B cell (primary cell): ENCODE measurements at regions not wholly inside any gene's neighbourhood (a gene's known extent, or its start where the extent isn't known, plus 50 kb on each side); places are given as distances from the start of the nearest gene placed in this dataset.

ENCODE experiments used
- ATAC-seq: fragments of 200-7000 bp; cut with Tn5 transposase; one replicate; pipeline ENCODE4 v1.10.0; 2021; ENCODE audit warnings: low read depth, mild to moderate bottlenecking, moderate number of reproducible peaks, moderate library complexity
- CTCF ChIA-PET: fragments of 350-600 bp; sonication (Branson Sonifier 250); formaldehyde crosslinking; loops from one replicate; lab custom pipeline; 2021; ENCODE audit warnings: antibody characterized with exemption, inconsistent platforms; lab: Charles Lee
- POLR2A ChIA-PET: fragments of 350-600 bp; sonication (Branson Sonifier 250); formaldehyde crosslinking; loops from one replicate; lab custom pipeline; 2021; ENCODE audit warnings: antibody characterized with exemption; lab: Charles Lee
- DNase-seq: peaks from one replicate; pipeline ENCODE4 v3.0.0; 2013
- H2AFZ ChIP-seq: 2 replicates; pipeline ENCODE4 v1.6.1; 2012; ENCODE audit warnings: mild to moderate bottlenecking, low read depth, low read length; ENCODE audit not compliant: insufficient read depth, poor library complexity, severe bottlenecking
- H3K27ac ChIP-seq, 2 donors: 1 replicate in 1 of 2; 2 replicates in 1 of 2; pipeline ENCODE4 v1.5.1; 2012 to 2013; ENCODE audit warnings: low read length in 2 of 2, mild to moderate bottlenecking in 2 of 2, moderate library complexity in 1 of 2
- H3K27me3 ChIP-seq, 4 experiments: fragments of 200-600 bp in 1 of 4; sonication (generic) in 1 of 4; replicated peaks in 1 of 4; 1 replicate in 2 of 4; 2 replicates in 2 of 4; pipeline versions ENCODE4 v1.6.1 to v1.7.0; 2013 to 2016; ENCODE audit warnings: low read length in 3 of 4, mild to moderate bottlenecking in 2 of 4, mixed read lengths in 1 of 4, moderate library complexity in 1 of 4; ENCODE audit not compliant: insufficient read depth in 4 of 4, control insufficient read depth in 3 of 4; ENCODE audit errors: control extremely low read depth in 1 of 4
- H3K36me3 ChIP-seq, 2 experiments: replicated peaks in 1 of 2; 1 replicate in 1 of 2; 2 replicates in 1 of 2; pipeline versions ENCODE4 v1.6.1 to v1.7.1; 2013; ENCODE audit warnings: low read length in 1 of 2; ENCODE audit not compliant: insufficient read depth in 2 of 2, control insufficient read depth in 1 of 2; ENCODE audit errors: control extremely low read depth in 1 of 2, extremely low read depth in 1 of 2
- H3K4me1 ChIP-seq, 2 donors: fragments of 200-600 bp in 1 of 2; sonication (generic) in 1 of 2; 1 replicate in 1 of 2; 2 replicates in 1 of 2; pipeline versions ENCODE4 v1.5.1 to v1.6.1; 2013 to 2017; ENCODE audit warnings: low read length in 2 of 2; ENCODE audit not compliant: control insufficient read depth in 2 of 2, insufficient read depth in 2 of 2
- H3K4me2 ChIP-seq: replicated peaks from 2 replicates; pipeline ENCODE3; 2012; ENCODE audit warnings: mild to moderate bottlenecking, low read depth, low read length; ENCODE audit not compliant: poor library complexity, severe bottlenecking
- H3K4me3 ChIP-seq, 5 experiments: fragments of 200-600 bp in 1 of 5; sonication (generic) in 1 of 5; 1 replicate in 3 of 5; 2 replicates in 2 of 5; pipeline versions ENCODE4 v1.5.1 to v1.7.0; 2011 to 2016; ENCODE audit warnings: low read length in 4 of 5, mild to moderate bottlenecking in 4 of 5, low read depth in 2 of 5, control low read depth in 1 of 5, moderate library complexity in 1 of 5; ENCODE audit not compliant: insufficient read depth in 1 of 5; ENCODE audit errors: control extremely low read depth in 1 of 5, extremely low read depth in 1 of 5
- H3K79me2 ChIP-seq: fragments of 200-600 bp; sonication (generic); one replicate; pipeline ENCODE4 v1.6.0; 2016; ENCODE audit warnings: low read length; ENCODE audit not compliant: control insufficient read depth, insufficient read depth
- H3K9ac ChIP-seq: fragments of 200-600 bp; sonication (generic); 2 replicates; pipeline ENCODE4 v1.6.1; 2017; ENCODE audit warnings: mild to moderate bottlenecking, low read length, moderate library complexity
- H3K9me3 ChIP-seq, 3 donors: one replicate each; pipeline versions ENCODE4 v1.6.1 to v1.7.1; 2013; ENCODE audit warnings: low read length in 2 of 3; ENCODE audit not compliant: control insufficient read depth in 2 of 3, insufficient read depth in 1 of 3; ENCODE audit errors: control extremely low read depth in 1 of 3
- H4K20me1 ChIP-seq: 2 replicates; pipeline ENCODE4 v1.6.0; 2012; ENCODE audit warnings: mild to moderate bottlenecking, low read length; ENCODE audit not compliant: insufficient read depth, control insufficient read depth, poor library complexity, severe bottlenecking
- H3K27ac Mint-ChIP-seq: one replicate; pipeline ENCODE4 v1.8.0; 2021; ENCODE audit warnings: mixed read lengths
- H3K27me3 Mint-ChIP-seq: one replicate; pipeline ENCODE4 v1.8.0; 2021; ENCODE audit warnings: mixed read lengths
- H3K4me1 Mint-ChIP-seq: one replicate; pipeline ENCODE4 v1.8.0; 2021; ENCODE audit warnings: mixed read lengths
- H3K4me3 Mint-ChIP-seq: one replicate; pipeline ENCODE4 v1.8.0; 2021; ENCODE audit warnings: mixed read lengths
- H3K9me3 Mint-ChIP-seq: one replicate; pipeline ENCODE4 v1.8.0; 2022; ENCODE audit warnings: mixed read lengths; ENCODE audit not compliant: insufficient read depth
- CTCF ChIP-seq: fragments of 200-600 bp; IDR thresholded peaks from one replicate; pipeline ENCODE4 v1.8.0; 2022; ENCODE audit warnings: antibody characterized with exemption, mild to moderate bottlenecking
- EZH2 ChIP-seq: IDR thresholded peaks from 2 replicates; pipeline ENCODE4 v1.6.1; 2012; ENCODE audit warnings: borderline replicate concordance, low read depth, mild to moderate bottlenecking, moderate library complexity, low read length; ENCODE audit not compliant: insufficient read depth, poor library complexity, severe bottlenecking
- WGBS: methylation state at CpG from one replicate; pipeline ENCODE4 v1.1.5; 2013; ENCODE audit warnings: missing lambda C conversion rate; ENCODE audit not compliant: insufficient coverage; 5-methylcytosine and 5-hydroxymethylcytosine counted together
- intact Hi-C: fragments of 100-400 bp; cut with micrococcal nuclease; formaldehyde crosslinking; loops from one replicate; pipeline ENCODE4 v1.10.0; 2022

GRCh38 chr17:51387582-51387981 lies 127.2 kb downstream of the UTP18 start:
- ChIA-PET POLR2A (no interaction called here), CTCF (no interaction called here)
- Mint-ChIP-seq H3K4me3 (no peak overlapping the region), H3K4me1 (no peaks in the 10 kb centered on the region), H3K9me3 (no peaks in the 10 kb centered on the region), H3K27me3 (peaks cover 38% of the 10 kb centered on the region), H3K27ac (no peak overlapping the region)
- H3K4me2 ChIP-seq = no peak overlapping the region
- no peaks in the 10 kb centered on the region for H3K36me3 ChIP-seq
- H3K9me3 ChIP-seq = no peaks in the 10 kb centered on the region
- no peaks in the 10 kb centered on the region for H3K79me2 ChIP-seq
- intact Hi-C loops = no loop called here
- peaks cover 0 to 9% (median 2%) of the 10 kb centered on the region in 4 experiments for H3K27me3 ChIP-seq
- DNase-seq (no peak), ATAC-seq (no peak)
- H3K9ac ChIP-seq = no peak overlapping the region
- H3K27ac ChIP-seq = no peak overlapping the region
- H3K4me3 ChIP-seq = no peak overlapping the region
- 93% methylated on average over 4 of the region's 4 CpGs for WGBS
- no peak overlapping the region for H2AFZ ChIP-seq
- H3K4me1 ChIP-seq = no peaks in the 10 kb centered on the region
- H4K20me1 ChIP-seq = no peaks in the 10 kb centered on the region
- TF ChIP-seq CTCF = no peak

- ChIA-PET POLR2A (no interaction called here), CTCF (no interaction called here)
- H3K27me3 Mint-ChIP-seq = peaks cover 38% of the 10 kb centered on the region
- Histone ChIP-seq H3K27ac (no peak overlapping the region), H3K4me1 (no peaks in the 10 kb centered on the region), H3K4me3 (no peak overlapping the region), H3K9ac (no peak overlapping the region), H2AFZ (no peak overlapping the region), H3K36me3 (no peaks in the 10 kb centered on the region), H4K20me1 (no peaks in the 10 kb centered on the region), H3K9me3 (no peaks in the 10 kb centered on the region), H3K79me2 (no peaks in the 10 kb centered on the region), H3K4me2 (no peak overlapping the region), H3K27me3 (peaks cover 0 to 9% (median 3%) of the 10 kb centered on the region in 4 experiments)
- intact Hi-C loops = no loop called here
- WGBS = 85% methylated on average over 2 of the region's 2 CpGs
- TF ChIP-seq EZH2 (no peak), CTCF (no peak)
- H3K4me1 Mint-ChIP-seq = no peaks in the 10 kb centered on the region
- H3K4me3 Mint-ChIP-seq = no peak overlapping the region
- no peaks in the 10 kb centered on the region for H3K9me3 Mint-ChIP-seq
- DNase-seq (no peak), ATAC-seq (no peak)
- no peak overlapping the region for H3K27ac Mint-ChIP-seq
Observed at GRCh38 chr17:51387986-51388385, 127.6 kb downstream of the UTP18 start.
